ENCODE measurements at regions not wholly inside any gene's neighbourhood (a gene's known extent, or its start where the extent isn't known, plus 50 kb on each side); places are given as distances from the start of the nearest gene placed in this dataset.

- TF ChIP-seq CTCF (IDR thresholded peaks at IDR 0.05) (no peak), POLR2A (IDR thresholded peaks at IDR 0.05) (no peak)
Observed at GRCh38 chr4:124487651-124488050, 224.9 kb downstream of the ANKRD50 start.
